Kidney capillary endothelial cell (primary cell): ENCODE measurements at regions not wholly inside any gene's neighbourhood (a gene's known extent, or its start where the extent isn't known, plus 50 kb on each side); places are given as distances from the start of the nearest gene placed in this dataset.

ENCODE experiments used
- DNase-seq: peaks from one replicate; pipeline ENCODE4 v3.0.0-alpha.2; 2018; ENCODE audit warnings: low spot score

- DNase-seq = no peak
These were observed 60.8 kb upstream of the SPOPL start for GRCh38 chr2:138440759-138441158.

GRCh38 chr2:138441916-138442315, 59.7 kb upstream of the SPOPL start:
- no peak for DNase-seq

DNA sequence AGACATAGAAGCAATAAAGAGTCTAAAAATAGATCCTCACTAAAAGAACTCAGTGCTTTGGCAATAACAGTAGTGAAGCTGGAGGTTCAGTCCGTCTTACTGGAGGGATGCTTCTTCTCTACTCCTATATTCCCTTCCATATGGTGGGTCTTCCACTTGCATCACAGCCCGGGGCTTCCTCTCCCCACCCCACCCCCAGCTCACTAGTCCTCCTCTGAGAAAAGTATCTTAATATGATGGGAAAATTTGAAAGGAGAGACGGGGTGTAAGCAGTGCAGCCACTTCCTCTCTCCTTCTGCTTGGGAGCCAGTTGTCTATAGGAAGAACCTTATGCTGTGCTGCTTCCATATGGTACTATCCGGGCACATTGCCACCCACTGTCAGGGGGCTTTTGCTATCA, 57.2 kb upstream of the SPOPL start:
- no peak for DNase-seq

GRCh38 chr2:138445227-138445626, 56.3 kb upstream of the SPOPL start:
- no peak for DNase-seq

DNA sequence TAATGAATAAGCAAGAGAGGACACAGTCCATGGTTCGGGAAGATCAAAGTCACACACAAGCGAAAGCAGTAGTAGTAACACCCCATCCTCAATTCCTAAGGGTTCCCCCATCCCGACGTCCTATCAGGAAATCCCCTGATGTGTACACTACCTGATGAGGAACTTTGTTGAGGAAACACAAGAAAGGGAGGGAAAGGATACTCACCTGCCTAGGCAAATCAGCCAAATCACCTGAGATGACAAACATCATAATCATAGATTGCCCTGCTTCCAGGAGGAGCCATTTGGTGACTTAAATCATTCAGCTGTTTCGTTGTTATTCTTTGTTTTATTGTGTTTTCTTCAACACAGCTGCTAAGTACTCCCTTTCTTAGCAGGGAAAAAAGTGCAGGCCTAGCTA, 55.5 kb upstream of the SPOPL start:
- no peak for DNase-seq

DNA sequence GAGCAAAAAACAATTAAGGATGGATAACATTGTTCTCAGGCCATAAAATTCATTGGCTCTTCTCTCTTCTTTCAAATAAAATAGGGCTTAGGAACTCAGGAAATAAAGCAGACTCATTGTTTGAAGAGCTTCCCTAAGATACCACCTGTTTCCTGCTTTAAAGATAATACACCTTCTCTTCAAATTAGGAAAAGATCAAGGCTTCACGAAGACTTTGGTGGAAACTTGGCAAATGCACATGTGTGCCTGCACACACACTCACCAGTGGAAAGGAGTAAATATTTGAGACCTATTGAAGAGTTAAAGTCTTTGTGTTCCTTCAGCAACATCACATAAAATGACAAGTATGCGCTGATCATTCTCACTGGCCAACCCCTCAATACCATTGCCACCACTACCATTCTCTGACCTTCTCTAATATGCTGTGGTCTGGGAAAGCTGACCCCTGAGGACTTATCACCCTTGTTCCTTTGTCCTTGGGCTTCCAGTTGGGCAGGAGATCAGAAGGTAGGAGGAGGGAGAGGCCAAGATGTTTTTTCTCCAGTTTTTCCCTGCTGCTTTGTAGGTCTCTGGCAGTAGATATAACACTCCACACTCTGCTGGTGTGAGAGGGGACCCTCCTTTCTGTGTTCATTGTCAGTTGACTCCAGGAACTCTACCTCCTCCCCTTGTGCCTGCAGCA, 53.5 kb upstream of the SPOPL start:
- DNase-seq = peak; percentile 8
